IPS-20b (cell line): ENCODE measurements at regions not wholly inside any gene's neighbourhood (a gene's known extent, or its start where the extent isn't known, plus 50 kb on each side); places are given as distances from the start of the nearest gene placed in this dataset.
"Not testable (repeated sequence)": the region's sequence is repeated elsewhere in the genome, so short reads cannot be mapped to it uniquely, and the experiment has no call there.

Experiments
- H3K27ac ChIP-seq: one replicate; pipeline ENCODE4 v1.5.1; 2013; ENCODE audit warnings: low read length
- H3K27me3 ChIP-seq: 2 replicates; pipeline ENCODE4 v1.6.1; 2013; ENCODE audit warnings: mild to moderate bottlenecking, low read length, inconsistent platforms; ENCODE audit not compliant: insufficient read depth
- H3K36me3 ChIP-seq: 2 replicates; pipeline ENCODE4 v1.6.1; 2013; ENCODE audit warnings: low read depth, mild to moderate bottlenecking, inconsistent platforms, low read length, moderate library complexity; ENCODE audit not compliant: insufficient read depth
- H3K4me1 ChIP-seq: 2 replicates; pipeline ENCODE4 v1.6.1; 2013; ENCODE audit warnings: mild to moderate bottlenecking, control low read depth, inconsistent platforms, low read length, moderate library complexity; ENCODE audit not compliant: insufficient read depth
- H3K4me3 ChIP-seq: 2 replicates; pipeline ENCODE4 v1.5.1; 2013; ENCODE audit warnings: mild to moderate bottlenecking, low read length, inconsistent platforms
- H3K9ac ChIP-seq: 2 replicates; pipeline ENCODE4 v1.6.1; 2013; ENCODE audit warnings: low read depth, mild to moderate bottlenecking, inconsistent platforms, low read length, moderate library complexity
- H3K9me3 ChIP-seq: 2 replicates; pipeline ENCODE4 v1.6.1; 2013; ENCODE audit warnings: mild to moderate bottlenecking, low read depth, low read length, inconsistent platforms; ENCODE audit not compliant: insufficient read depth

GRCh38 chr3:95347936-95348335, 1285.1 kb downstream of the NSUN3 start:
- not testable (repeated sequence) for H3K4me3 ChIP-seq, H3K9ac ChIP-seq, H3K36me3 ChIP-seq, H3K9me3 ChIP-seq, H3K27me3 ChIP-seq
- Histone ChIP-seq H3K4me1 (peaks cover 33% of the 10 kb centered on the region), H3K27ac (peak overlapping the region; percentile 38)

- Histone ChIP-seq H3K4me1 (peaks cover 34% of the 10 kb centered on the region), H3K9ac (peak overlapping the region; percentile 37; the same call in 1 of the 2 replicates), H3K9me3 (no peaks in the 10 kb centered on the region), H3K27ac (peak overlapping the region; percentile 74), H3K4me3 (peak overlapping the region; percentile 42; the same call in 1 of the 2 replicates), H3K36me3 (no peaks in the 10 kb centered on the region), H3K27me3 (no peaks in the 10 kb centered on the region)
These were observed 1286.0 kb downstream of the NSUN3 start for GRCh38 chr3:95348879-95349278.

DNA sequence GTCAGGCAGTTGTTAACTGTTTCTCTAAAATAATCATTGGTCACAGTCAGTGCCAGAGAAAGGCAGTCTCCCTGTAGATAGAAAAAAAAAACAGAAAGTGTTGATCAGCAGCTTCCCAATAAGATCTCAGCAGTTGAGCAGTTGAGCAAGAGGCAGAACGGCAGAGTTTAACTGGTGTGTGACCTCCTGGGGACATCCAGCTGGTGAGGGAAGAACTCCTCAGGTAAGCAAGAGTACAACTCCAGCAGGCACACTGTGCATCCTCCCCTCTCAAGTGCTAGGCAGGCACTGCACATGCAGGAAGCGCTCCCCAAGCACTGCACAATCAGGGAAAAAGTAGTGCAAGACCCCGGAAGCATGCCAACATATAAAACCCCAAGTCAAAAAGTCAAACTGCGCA, 1287.2 kb downstream of the NSUN3 start:
- Histone ChIP-seq H3K4me3 (no peak overlapping the region), H3K4me1 (peaks cover 44% of the 10 kb centered on the region), H3K27me3 (no peaks in the 10 kb centered on the region), H3K9me3 (no peaks in the 10 kb centered on the region), H3K27ac (no peak overlapping the region), H3K9ac (no peak overlapping the region), H3K36me3 (no peaks in the 10 kb centered on the region)

DNA sequence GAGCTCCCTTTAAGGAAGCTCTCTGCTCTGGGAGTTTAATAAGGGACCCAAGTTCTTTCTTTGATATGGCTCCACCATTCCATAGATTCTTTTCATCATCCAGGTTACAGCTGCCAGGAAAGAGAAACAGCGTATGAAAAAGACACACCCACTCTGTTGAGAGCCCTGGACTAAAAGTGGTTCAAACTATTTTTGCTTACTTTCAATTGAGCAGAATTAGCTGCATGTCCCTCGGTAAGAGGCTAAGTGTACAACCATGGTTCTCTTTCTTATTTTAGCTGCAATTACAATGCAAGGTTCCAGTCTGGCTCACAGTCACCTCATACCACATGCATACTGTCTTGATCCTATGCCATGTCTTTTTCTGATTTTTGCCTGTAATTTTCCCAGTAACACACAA, 1288.3 kb downstream of the NSUN3 start:
- Histone ChIP-seq H3K9me3 (no peaks in the 10 kb centered on the region), H3K27me3 (no peaks in the 10 kb centered on the region), H3K4me3 (no peak overlapping the region), H3K9ac (no peak overlapping the region), H3K36me3 (no peaks in the 10 kb centered on the region), H3K27ac (no peak overlapping the region), H3K4me1 (peaks cover 48% of the 10 kb centered on the region)

DNA sequence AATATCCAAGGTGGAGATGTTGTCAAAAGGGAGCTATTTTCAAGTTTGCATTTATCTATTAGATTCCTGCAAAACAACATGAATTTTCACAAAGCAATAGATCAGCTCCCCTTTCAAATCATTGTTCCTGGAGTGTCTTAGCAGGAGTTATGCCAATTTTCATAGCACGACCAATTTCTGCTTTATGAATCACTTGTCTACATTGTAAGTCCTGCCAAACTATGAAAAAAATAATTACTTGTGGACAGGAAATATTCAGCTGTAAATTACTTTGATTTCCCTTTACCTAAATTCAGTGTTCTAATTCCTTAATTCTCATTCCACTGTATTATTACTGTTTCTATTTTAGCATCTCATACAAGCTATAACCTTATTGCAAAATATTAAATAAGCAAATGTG, 1289.6 kb downstream of the NSUN3 start:
- peaks cover 48% of the 10 kb centered on the region for H3K4me1 ChIP-seq
- no peaks in the 10 kb centered on the region for H3K36me3 ChIP-seq
- no peak overlapping the region for H3K27ac ChIP-seq
- H3K4me3 ChIP-seq, result no peak overlapping the region
- no peaks in the 10 kb centered on the region for H3K9me3 ChIP-seq
- no peaks in the 10 kb centered on the region for H3K27me3 ChIP-seq
- no peak overlapping the region for H3K9ac ChIP-seq

DNA sequence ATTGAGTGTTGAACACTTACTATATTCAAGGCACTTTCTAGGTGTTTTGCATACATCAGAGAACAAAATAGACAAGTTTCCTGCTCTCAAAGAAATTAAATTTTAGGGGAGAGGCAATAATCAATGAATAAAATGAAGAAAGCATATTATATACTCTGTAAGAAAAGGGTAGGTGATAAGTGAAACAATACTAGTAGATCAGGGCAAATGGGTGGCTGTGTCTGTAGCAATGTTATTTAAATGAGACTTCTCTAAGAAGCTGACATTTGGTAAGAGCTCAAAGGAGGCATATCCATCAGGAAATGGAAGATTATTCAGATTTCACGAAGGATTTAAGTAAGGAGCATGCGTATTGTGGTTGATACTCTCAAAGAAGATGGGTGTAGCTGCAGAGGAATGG, 1291.6 kb downstream of the NSUN3 start:
- Histone ChIP-seq H3K9me3 (no peaks in the 10 kb centered on the region), H3K36me3 (no peaks in the 10 kb centered on the region), H3K4me3 (no peak overlapping the region), H3K4me1 (peaks cover 38% of the 10 kb centered on the region), H3K27ac (no peak overlapping the region), H3K9ac (no peak overlapping the region), H3K27me3 (no peaks in the 10 kb centered on the region)

DNA sequence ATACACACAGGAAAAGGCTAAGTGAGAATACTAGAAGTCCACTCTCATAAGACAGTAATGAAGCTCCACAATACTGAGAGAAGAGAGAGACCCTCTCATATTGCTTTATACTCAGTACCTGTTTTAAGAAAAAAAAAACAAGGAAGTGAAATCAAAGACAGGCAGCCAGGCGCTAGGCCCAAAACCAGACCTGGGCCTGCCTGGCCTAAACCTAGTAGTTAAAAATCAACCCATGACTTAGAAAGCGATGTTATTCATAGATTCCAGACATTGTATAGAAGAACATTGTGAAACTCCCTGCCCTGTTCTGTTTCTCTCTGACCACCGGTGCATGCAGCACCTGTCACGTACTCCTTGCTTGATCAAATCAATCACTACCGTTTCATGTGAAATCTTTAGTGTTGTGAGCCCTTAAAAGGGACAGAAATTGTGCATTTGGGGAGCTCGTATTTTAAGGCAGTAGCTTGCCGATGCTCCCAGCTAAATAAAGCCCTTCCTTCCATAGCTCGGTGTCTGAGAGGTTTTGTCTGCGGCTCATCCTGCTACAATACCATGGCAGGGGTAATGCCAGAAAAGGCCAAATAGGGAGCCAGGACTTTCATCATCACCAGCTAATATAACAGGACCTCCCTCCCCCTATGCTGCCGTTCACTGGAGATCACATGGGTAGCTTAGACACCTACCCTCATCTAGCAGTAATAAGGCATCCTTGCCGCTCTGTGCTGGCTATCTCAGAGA, 1294.1 kb downstream of the NSUN3 start:
- Histone ChIP-seq H3K27ac (no peak overlapping the region), H3K4me1 (peaks cover 19% of the 10 kb centered on the region), H3K27me3 (no peaks in the 10 kb centered on the region), H3K36me3 (no peaks in the 10 kb centered on the region), H3K4me3 (no peak overlapping the region), H3K9me3 (no peaks in the 10 kb centered on the region), H3K9ac (no peak overlapping the region)

DNA sequence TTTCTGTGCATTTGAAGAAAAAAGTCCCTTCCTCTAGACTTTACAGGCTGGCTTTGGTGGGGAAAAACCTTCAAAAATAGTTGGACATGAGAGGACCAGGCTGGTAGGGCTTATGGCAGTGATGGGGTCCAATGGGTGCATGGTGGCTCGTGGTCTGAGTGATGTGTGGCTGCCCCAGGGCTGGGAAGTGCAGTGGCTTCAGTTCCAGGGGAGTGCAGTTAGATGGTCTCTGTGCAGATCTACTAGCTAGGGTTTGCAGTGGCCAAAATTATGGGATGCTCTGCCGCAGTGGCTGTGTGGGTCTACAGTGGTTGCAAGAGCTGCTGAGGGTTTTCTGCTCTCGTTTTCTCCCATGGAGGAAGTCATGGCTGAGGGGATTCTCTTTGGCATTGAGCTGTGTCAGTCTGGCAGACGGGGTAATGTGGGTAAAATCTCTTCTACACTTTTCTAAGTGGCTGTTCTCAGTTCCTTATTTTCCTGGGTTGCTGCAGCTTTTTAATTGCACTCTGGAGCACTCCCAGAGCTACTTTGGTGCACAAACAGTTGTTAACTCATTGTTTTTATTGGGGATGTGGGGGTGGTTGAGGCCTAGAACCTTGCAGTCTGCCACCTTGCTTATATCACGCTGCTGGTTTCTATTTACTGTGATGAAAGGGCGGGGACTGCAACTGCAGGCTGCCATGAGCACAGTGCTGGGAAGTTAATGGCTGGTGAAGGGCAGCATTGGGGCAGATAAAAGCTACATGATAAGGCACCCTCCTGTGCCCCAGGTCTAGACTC, 1324.6 kb downstream of the NSUN3 start:
- Histone ChIP-seq H3K36me3 (no peaks in the 10 kb centered on the region), H3K4me1 (no peaks in the 10 kb centered on the region), H3K9me3 (no peaks in the 10 kb centered on the region), H3K9ac (no peak overlapping the region), H3K27ac (no peak overlapping the region), H3K4me3 (no peak overlapping the region), H3K27me3 (no peaks in the 10 kb centered on the region)

DNA sequence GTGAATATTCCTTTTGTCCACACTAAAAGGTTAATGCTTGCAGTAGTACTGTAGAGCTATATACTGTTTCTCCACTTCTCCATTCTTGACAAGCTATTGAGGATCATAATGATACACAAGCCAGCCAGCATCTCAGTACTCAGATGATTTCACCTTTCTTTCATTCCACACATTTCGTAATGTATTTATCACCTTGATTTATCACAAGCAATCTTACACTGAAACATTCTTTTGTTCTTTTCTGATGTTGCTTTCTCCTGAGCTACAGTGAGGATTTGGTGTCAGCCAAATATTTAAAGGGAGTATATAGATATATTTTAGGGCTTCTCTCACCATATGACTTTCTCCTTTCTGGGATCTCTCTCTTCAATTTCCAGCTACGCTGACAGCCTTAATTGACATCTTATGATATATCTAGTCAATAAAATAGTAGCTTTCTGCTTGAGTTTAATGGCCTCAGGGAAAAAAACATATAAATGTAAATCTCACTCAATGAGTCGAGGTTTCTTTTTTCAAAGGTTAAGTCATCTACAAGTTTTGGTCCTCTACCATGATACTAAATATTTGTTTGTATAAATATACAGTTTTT, 1327.0 kb downstream of the NSUN3 start:
- no peaks in the 10 kb centered on the region for H3K27me3 ChIP-seq
- H3K4me1 ChIP-seq, result no peaks in the 10 kb centered on the region
- H3K9me3 ChIP-seq, result no peaks in the 10 kb centered on the region
- no peak overlapping the region for H3K4me3 ChIP-seq
- H3K9ac ChIP-seq, result no peak overlapping the region
- no peaks in the 10 kb centered on the region for H3K36me3 ChIP-seq
- no peak overlapping the region for H3K27ac ChIP-seq

GRCh38 chr3:95394286-95394685, 1331.4 kb downstream of the NSUN3 start:
- H3K27me3 ChIP-seq, result no peaks in the 10 kb centered on the region
- no peaks in the 10 kb centered on the region for H3K36me3 ChIP-seq
- no peaks in the 10 kb centered on the region for H3K9me3 ChIP-seq
- no peaks in the 10 kb centered on the region; the same call in 1 of the 2 replicates for H3K4me1 ChIP-seq
- no peak overlapping the region for H3K4me3 ChIP-seq
- H3K27ac ChIP-seq, result no peak overlapping the region
- H3K9ac ChIP-seq, result no peak overlapping the region

- Histone ChIP-seq H3K27ac (no peak overlapping the region), H3K4me3 (no peak overlapping the region), H3K36me3 (no peaks in the 10 kb centered on the region), H3K4me1 (no peaks in the 10 kb centered on the region; the same call in 1 of the 2 replicates), H3K27me3 (no peaks in the 10 kb centered on the region), H3K9ac (no peak overlapping the region), H3K9me3 (no peaks in the 10 kb centered on the region)
These were observed 1336.7 kb downstream of the NSUN3 start for GRCh38 chr3:95399585-95399984.

- Histone ChIP-seq H3K9ac (no peak overlapping the region), H3K9me3 (no peaks in the 10 kb centered on the region), H3K4me3 (no peak overlapping the region), H3K27me3 (no peaks in the 10 kb centered on the region), H3K4me1 (no peaks in the 10 kb centered on the region), H3K36me3 (no peaks in the 10 kb centered on the region), H3K27ac (no peak overlapping the region)
These were observed 1338.8 kb downstream of the NSUN3 start for GRCh38 chr3:95401693-95402092.
